HG02885 (cell line): ENCODE measurements at regions not wholly inside any gene's neighbourhood (a gene's known extent, or its start where the extent isn't known, plus 50 kb on each side); places are given as distances from the start of the nearest gene placed in this dataset.
A peak's percentile ranks its signal among the peaks of the same experiment; 100 is the strongest.

Experiments
- ATAC-seq: cut with Tn5 transposase; IDR thresholded peaks from one replicate; pipeline ENCODE4 v1.9.1; 2021; ENCODE audit warnings: mild to moderate bottlenecking; ENCODE audit not compliant: unreplicated experiment, poor library complexity

DNA sequence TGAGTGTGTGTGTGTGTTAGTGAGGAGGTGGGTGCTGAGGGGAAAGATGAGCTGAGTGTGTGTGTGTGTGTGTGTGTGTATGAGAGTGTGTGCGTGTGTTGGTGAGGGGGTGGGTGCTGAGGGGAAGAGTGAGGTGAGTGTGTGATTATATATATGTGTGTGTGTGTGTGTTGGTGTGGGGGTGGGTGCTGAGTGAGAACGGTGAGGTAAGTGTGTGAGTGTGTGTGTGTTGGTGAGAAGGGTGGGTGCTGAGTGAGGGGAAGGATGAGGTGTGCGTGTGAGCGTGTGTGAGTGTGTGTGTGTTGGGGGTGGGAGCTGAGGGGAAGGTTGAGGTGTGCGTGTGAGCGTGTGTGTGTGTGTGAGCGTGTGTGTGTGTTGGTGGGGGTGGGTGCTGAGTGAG, 322.0 kb upstream of the NT5C1B start:
- no peak for ATAC-seq

DNA sequence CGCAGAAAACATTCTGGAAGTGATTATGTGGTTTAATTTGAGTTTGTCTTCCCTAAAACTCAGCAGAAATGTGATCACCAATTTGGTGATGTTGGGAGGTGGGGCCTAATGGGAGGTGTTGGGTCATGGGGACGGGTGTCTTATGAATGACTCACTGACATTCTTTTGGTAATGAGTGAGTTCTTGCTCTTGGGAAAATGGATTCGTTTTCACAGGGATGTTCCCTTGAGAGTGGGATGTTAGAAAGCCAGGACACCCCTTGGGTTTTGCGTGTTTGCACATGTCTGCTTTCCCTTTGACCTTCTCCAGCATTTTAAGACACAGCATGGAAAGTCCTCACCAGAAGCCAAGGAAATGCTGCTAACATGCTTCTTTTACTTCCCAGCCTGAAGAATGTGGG, 321.5 kb upstream of the NT5C1B start:
- no peak for ATAC-seq

DNA sequence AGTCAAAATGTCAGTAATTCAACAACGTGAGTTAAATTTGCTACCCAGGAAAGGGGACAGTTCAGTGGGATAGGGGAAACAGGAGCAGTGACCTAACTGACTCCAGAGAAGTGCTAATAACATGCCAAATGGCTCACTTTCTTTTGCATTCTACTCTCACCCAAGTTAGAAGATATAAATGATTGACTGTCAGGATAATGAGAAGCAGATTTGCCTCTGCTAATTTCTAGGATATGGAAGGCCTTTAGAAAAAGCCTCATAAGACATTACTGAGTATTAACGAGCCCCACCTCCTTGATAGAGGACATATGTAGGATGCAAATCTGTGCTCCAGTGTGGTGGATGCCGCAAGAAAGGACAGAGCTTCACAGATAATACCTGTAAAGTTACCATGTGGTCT, 318.6 kb upstream of the NT5C1B start:
- ATAC-seq: no peak

DNA sequence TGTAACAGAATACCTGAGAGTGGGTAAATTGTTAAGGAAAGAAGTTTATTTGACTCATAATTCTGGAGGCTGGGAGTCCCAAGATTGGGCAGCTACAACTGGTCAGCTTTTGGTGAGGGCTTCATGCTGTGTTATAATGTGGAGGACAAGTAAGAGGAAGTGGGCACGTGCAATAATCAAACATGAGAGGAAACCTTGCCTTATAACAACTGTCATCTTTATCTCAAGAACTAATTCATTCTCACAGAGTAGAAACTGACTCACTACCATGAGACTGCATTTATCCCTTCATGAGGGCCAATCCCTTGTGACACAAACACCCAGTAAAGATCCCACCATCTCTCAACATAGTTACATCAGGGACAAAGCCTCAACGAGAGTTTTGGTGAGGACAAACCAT, 318.1 kb upstream of the NT5C1B start:
- no peak for ATAC-seq

DNA sequence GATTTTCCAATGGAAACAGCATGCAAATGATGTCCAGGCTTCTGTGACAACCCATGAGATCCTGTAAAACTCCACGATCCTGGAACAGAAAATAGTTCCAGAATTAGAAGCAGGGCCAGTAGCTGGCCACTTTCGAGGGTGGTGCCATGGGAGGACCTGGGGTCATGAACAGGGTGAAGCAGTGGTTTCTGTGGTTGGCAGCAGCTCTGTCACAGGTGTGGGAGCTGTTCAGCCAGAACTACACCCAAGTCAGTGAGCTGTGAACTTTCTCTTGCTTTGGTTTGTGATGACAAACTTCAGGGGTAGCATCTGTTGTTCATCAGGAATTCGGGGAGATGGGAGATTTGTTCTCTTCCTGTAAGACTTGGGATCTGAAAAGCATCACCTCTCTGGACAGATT, 314.4 kb upstream of the NT5C1B start:
- ATAC-seq: peak; percentile 96

DNA sequence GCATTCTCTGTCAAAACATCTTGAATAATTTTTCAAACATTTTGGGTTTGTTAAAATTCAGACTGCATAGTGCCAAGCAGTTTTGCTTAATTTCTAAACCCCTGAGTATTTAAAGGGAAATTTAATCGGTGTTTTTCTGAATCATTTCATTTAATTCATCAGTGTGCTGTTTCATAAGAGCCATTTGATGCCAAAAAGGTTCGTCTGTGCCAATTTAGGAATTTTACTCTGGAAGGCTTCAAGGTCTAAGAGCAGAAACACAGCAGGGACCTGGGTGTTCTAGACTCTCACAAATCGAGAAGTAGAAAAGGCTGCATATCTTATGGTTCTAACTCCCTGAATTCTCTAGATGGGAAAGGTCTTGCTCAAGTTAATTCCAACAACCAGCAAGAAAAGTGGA, 311.9 kb upstream of the NT5C1B start:
- ATAC-seq: no peak

DNA sequence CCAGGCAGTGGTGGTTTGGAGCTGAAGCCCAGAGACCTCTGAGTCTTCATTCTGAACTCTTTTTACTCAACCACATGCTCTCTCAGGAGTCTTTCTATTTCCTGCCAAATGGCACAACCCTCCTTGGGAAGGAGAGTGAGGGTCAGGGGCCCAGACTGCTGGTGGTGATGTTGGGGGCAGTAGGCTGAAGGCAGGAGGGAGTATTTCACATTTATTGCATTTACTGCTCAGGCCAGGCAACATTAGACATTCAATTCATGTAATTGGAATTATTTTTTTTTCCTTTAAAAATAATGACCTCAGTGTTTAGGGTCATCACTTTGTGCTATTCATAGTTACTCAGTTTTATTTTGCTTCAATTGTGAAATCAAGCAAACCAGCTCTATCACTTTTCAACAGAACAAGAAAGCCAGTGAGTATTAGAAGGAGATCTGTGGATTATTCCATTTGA, 311.3 kb upstream of the NT5C1B start:
- no peak for ATAC-seq

DNA sequence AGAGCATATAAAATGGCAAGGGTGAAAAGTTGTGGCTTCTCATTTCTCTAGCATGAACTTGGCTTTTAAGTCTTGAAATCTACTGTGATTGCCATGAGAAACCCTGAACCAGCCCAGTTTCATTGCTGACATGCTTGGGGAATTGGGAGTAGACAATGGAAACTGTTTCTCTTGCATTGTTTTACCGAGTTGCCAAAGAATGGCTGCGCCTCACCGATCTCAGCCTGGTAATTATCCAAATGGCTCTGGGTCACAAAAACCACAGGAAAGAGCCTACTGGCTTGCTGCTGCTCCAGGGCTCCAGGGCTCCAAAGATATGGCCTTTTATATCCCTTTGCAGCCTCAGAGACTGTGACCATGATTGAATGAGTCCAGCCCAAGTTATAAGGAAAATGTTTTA, 310.4 kb upstream of the NT5C1B start:
- ATAC-seq: no peak

DNA sequence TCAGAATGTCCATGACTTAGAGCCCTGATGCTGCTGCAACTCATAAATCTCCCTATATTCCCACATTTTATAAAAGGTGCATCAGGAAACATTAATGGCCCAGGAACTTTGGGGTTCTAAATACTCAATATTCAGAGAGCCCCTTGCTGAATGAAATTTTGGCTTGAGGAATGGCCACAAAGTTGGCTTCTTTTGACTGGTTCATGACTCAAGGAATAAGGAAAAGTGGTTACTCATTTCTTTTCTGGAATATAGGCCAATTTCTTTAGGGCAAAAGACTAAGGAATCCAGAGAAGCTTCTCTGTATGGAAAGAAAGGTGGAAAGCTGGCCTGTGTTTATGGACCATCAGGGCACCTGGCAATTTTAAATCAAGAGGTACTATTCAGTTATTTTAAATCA, 308.9 kb upstream of the NT5C1B start:
- no peak for ATAC-seq

DNA sequence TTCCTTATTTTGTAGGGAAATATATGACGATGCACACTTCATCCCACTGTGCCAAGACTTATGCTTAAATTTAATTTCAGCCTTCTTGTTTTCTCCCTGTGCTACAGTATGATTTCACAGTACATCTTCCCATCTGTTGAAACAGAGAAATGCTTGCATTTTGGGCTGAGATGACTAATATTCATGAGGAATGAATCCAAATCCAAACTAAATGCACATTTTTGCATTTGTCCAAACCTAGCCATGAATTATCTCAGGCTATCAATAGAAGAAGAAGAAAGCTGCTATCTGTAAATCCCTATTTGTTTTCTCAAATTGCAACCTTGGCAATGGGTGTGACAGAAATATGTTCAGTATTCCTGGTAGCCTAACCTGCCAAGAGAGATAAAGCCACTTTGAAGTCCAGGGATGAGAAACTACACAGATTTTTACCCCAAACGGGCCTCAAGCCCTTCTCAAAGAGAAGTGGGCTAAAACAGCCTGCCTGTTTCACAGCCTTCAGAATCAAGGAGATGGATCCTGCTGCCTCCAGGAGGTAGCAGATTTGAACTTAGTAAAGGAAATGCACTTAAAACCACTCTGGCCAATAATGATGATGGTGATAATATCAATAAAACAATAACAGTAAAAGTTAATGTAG, 306.9 kb upstream of the NT5C1B start:
- no peak for ATAC-seq

DNA sequence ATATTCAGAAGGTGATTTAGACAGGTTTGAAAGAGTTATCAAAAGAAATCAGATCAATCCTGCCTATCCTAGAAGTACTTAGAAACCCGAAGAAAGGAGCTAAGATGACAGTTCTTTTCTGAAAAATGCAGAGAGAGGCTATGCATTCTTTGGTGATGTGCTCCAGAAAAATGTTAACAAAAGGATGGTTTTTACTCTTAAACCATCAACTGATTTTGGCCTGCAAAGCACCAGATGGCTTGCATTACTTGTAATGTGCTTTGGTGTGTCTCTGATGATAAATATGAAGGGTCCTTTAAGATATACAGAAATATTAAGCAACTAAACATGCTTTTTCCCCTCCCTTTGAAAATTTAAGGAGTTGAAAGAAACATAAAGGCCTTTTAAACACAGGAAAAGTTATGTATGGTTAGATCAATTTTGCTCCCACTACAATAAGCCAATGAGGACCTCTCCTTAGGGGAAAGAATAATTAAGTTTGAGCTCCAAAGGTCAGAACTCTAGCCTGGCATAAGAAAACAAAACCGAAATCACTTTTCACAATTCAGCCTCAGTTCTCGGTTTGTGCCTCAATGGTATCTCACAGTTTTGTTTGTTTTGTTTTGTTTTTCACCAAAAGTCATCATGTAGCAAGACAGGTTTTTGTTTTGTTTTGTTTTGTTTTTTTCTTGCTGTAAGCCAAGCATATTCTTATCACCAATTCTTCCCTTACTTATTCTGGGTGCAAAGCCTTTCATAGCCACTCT, 302.4 kb upstream of the NT5C1B start:
- ATAC-seq: no peak

DNA sequence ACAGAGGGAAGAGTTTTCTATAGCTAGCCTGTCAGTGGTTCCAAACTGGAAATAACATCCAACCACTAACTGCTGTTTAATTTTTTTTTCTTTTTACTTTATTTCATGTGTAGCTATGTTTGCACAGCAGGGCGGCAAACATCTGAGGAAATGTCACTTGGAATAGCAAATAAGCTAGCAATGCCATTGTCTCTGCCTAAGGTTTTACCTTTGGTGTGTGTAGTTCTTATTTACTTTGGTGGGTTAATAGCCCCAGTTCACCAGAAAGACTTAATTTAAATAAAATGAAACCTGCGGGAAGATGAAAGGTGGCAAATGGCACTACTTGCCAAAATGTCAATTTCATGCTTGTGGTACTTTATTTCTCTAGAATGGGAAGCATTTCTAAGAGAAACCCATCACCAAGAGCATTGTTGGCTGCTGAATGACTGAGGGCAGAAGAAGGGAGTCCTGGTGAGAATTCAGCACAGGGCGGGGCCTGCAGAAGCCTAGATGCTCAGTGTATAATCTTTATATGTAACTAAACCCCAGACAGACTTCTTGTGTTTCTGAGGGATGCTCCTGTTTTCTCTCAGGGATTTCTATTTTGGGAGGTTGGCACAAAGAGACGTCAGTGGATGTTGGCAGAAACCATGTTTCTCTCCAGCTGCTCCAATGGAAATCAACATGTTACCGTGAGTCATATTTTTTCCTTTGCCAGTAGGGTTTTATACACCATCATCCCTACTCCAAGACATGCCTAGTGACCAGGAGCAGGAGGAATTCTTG, 300.4 kb upstream of the NT5C1B start:
- no peak for ATAC-seq

DNA sequence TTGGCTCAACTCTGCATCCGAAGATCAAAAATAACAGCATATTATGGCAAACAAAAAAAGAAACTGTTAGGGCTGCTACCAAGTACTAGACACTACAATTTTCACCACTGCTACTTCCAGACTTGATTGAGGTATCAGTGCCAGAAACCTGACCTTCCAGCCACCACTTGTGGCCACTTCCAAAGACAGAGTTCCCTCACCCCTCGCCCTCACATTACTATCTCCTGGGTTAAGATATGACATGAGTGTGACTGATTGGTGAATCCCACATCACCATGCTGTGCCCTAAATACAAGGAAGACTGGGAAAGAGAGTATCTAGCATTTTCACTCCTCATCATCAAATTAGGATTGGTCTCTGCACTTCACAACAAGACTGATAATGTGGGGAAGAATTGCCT, 296.1 kb upstream of the NT5C1B start:
- ATAC-seq: no peak

DNA sequence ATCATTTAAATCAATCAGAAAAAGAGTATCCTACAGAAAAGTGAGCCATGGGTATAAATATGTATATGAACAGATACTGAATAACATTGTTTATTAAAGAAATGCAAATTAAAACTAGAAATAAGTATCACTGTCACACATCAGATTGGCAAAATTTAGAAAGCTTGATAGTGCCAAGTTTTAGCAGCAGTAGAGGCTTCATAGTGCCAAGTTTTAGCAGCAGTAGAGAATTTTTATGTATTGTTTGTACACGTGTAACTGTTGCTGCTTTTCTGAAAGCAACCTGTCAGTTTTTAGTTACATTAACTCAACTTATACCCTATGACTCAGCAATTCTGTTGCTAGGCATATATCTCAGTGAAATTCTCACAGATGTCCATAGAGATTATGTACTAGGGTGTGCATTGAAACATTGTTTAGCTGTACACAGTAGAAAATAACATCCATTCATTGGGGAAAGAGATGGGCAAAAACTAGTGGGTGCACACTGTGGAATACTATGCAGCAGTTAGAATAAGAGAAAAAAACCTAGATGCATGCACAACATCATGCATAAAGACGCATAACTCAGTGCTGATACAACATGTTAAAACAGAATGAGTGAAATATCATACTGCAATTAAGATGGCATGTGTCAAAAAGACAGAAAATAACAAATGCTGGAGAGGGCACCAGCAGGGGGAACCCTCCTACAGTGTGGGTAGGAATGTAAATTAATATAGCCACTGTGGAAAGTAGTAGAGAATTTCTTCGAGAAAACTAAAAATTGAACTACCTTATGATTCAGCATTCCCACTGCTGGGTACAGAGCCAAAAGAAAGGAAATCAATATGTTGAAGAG, 294.5 kb upstream of the NT5C1B start:
- ATAC-seq: peak; percentile 53

DNA sequence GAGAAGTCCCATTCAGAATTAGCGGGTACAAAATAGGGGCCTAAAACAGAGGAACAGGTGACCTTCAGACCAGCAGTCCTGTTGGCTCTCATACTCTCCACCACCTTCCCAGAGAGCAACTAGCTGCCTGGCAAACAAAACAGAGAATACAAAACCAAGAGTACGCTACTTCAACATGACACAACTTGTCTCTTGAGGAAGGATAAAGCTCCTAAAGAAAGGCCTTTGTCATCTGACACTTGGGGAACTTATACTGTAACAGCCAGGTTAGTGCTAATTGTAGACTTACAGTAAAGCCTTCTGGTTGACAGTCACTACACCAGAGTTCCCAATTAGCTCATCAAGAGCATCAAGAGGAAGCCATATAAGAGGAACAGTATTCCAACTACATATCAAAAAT, 282.1 kb upstream of the NT5C1B start:
- ATAC-seq: no peak

DNA sequence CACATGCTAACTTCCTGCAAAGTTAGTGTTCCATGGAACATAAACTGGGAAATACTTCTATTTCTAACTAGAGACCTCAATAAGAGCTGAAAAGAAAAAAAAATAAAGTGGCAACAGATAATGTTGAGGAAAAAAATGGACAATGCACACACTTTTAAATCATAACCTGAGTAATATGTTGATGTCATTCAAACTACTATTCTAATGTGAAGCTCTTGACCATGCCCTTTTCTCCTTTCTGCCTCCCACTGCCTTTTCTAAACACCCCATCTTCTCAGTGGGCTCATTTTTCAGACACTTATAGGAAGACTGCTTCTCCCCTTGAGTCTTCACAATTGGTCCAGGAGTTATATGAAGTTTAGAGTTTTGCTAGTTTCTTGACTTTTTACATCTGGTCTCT, 280.9 kb upstream of the NT5C1B start:
- ATAC-seq: no peak

DNA sequence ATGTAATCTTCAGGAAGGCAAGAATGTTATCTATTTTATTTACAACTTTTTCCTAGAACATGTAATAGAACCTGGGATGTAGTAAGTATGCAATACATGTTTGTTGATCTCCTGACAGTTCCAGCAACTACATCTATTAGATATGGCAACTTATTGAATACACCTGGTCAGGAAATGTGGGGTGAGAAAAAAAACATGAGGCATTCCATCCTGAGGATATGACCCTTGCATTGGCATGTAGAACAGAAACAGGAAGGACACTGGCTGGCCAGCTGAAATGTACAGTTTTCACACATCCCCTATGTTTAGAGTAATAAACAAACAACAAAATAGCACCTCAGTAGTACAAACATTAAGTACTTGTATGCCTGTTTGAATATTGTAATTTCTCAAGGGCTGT, 272.6 kb upstream of the NT5C1B start:
- ATAC-seq: no peak

DNA sequence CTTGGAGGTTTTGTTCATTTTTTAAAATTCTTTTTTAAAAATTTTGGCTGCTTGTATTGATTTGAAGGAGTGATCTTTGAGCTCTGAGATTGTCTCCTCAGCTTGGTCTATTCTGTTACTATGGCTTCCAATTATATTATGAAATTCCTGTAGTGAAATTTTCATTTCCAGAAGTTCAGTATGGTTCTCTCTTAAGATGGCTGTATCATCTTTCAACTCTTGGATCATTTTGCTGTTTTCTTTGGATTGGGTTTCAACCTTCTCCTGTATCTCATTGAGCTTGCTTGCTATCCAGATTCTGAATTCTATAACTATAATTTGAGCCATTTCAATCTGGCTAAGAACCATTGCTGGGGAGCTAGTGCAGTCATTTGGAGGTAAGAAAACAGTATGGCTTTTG, 270.8 kb upstream of the NT5C1B start:
- no peak for ATAC-seq

DNA sequence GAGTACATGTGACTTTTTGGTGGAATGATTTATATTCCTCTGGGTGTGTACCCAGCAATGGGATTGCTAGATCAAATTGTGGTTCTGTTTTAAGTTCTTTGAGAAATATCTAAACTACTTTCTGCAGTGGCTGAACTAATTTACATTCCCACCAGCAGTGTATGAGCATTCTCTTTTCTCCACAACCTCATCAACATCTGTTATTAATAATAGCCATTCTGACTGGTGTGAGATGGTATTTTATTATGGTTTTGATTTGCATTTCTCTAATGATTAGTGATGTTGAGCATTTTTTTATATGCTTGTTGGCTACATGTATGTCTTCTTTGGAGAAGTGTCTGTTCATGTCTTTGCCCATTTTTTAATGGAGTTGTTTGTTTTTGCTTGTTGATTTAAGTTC, 267.4 kb upstream of the NT5C1B start:
- no peak for ATAC-seq

DNA sequence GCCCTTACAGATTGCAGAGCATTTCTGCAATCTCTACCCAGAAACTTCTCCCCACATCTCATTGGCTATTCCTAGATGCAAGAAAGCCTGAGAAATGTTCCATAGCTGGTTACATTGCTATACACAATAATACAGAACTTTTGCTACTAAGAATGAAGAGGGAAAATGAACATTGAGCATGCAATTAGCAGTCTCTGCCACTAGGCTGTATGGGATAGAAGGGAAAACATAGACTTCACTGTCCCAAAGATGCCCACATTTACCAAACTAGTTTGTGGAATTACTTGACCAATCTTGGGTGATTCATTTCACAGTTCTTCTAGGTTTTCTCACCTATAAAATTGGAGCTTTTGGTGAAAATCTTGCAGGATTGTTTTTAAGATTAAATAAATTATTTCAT, 265.7 kb upstream of the NT5C1B start:
- ATAC-seq: no peak
